Large intestine (tissue), 3 donors: ENCODE measurements at regions not wholly inside any gene's neighbourhood (a gene's known extent, or its start where the extent isn't known, plus 50 kb on each side); places are given as distances from the start of the nearest gene placed in this dataset.

Experiments
- DNase-seq, 2 donors: peaks; one replicate each; pipeline versions ENCODE4 v3.0.0 to v3.0.0-alpha.2; 2013
- H3K27ac ChIP-seq: one replicate; pipeline ENCODE4 v1.5.1; 2013; ENCODE audit warnings: low read length
- H3K27me3 ChIP-seq: 2 replicates; pipeline ENCODE4 v1.6.1; 2013; ENCODE audit warnings: low read length; ENCODE audit not compliant: control insufficient read depth, insufficient read depth
- H3K36me3 ChIP-seq: 2 replicates; pipeline ENCODE4 v1.6.1; 2013; ENCODE audit warnings: low read length; ENCODE audit not compliant: control insufficient read depth, insufficient read depth
- H3K4me1 ChIP-seq: one replicate; pipeline ENCODE4 v1.6.1; 2013; ENCODE audit warnings: low read length; ENCODE audit not compliant: control insufficient read depth, insufficient read depth
- H3K4me3 ChIP-seq: one replicate; pipeline ENCODE4 v1.5.1; 2013; ENCODE audit warnings: low read length
- H3K9me3 ChIP-seq: one replicate; pipeline ENCODE4 v1.6.1; 2013; ENCODE audit warnings: mild to moderate bottlenecking, low read depth, low read length, moderate library complexity; ENCODE audit not compliant: control insufficient read depth
- WGBS: methylation state at CpG from one replicate; pipeline ENCODE4 v1.1.5; 2013; ENCODE audit warnings: low lambda C conversion rate; ENCODE audit not compliant: insufficient coverage; 5-methylcytosine and 5-hydroxymethylcytosine counted together

GRCh38 chr4:43843501-43843900 is 605.1 kb downstream of the KCTD8 start:
- H3K4me3 ChIP-seq, result no peak overlapping the region
- peaks cover 7% of the 10 kb centered on the region for H3K9me3 ChIP-seq
- H3K27ac ChIP-seq, result no peak overlapping the region
- no peak for DNase-seq
- H3K36me3 ChIP-seq, result no peaks in the 10 kb centered on the region
- H3K27me3 ChIP-seq, result no peaks in the 10 kb centered on the region
- no peaks in the 10 kb centered on the region for H3K4me1 ChIP-seq
- no CpG with 5 or more reads among the region's 1 CpG for WGBS

- Histone ChIP-seq H3K27me3 (no peaks in the 10 kb centered on the region), H3K36me3 (no peaks in the 10 kb centered on the region), H3K4me3 (no peak overlapping the region), H3K27ac (no peak overlapping the region), H3K4me1 (no peaks in the 10 kb centered on the region), H3K9me3 (peaks cover 7% of the 10 kb centered on the region)
- no CpG with 5 or more reads among the region's 22 CpGs for WGBS
- no peak for DNase-seq
Observed at GRCh38 chr4:43846111-43846587, 602.5 kb downstream of the KCTD8 start.

- no peaks in the 10 kb centered on the region for H3K4me1 ChIP-seq
- WGBS, result 40% methylated on average over 1 of the region's 7 CpGs
- no peak overlapping the region for H3K4me3 ChIP-seq
- no peak overlapping the region for H3K27ac ChIP-seq
- no peaks in the 10 kb centered on the region for H3K27me3 ChIP-seq
- H3K9me3 ChIP-seq, result no peaks in the 10 kb centered on the region
- no peaks in the 10 kb centered on the region for H3K36me3 ChIP-seq
- DNase-seq, result no peak
Observed at GRCh38 chr4:43853565-43854264, 594.9 kb downstream of the KCTD8 start.

GRCh38 chr4:43855283-43855682 is 593.3 kb downstream of the KCTD8 start:
- no peak for DNase-seq
- 48% methylated on average over 2 of the region's 2 CpGs for WGBS
- H3K4me3 ChIP-seq, result no peak overlapping the region
- H3K4me1 ChIP-seq, result no peaks in the 10 kb centered on the region
- no peaks in the 10 kb centered on the region for H3K27me3 ChIP-seq
- no peaks in the 10 kb centered on the region for H3K9me3 ChIP-seq
- H3K36me3 ChIP-seq, result no peaks in the 10 kb centered on the region
- no peak overlapping the region for H3K27ac ChIP-seq

- no peak overlapping the region for H3K27ac ChIP-seq
- no peaks in the 10 kb centered on the region for H3K27me3 ChIP-seq
- H3K36me3 ChIP-seq, result no peaks in the 10 kb centered on the region
- no peaks in the 10 kb centered on the region for H3K9me3 ChIP-seq
- no peaks in the 10 kb centered on the region for H3K4me1 ChIP-seq
- no peak overlapping the region for H3K4me3 ChIP-seq
- 100% methylated on average over 2 of the region's 5 CpGs for WGBS
- no peak for DNase-seq
Observed at GRCh38 chr4:43864616-43865146, 583.9 kb downstream of the KCTD8 start.

- Histone ChIP-seq H3K4me3 (no peak overlapping the region), H3K27ac (no peak overlapping the region), H3K9me3 (no peaks in the 10 kb centered on the region), H3K27me3 (no peaks in the 10 kb centered on the region), H3K4me1 (no peaks in the 10 kb centered on the region), H3K36me3 (no peaks in the 10 kb centered on the region)
- 83% methylated on average over 1 of the region's 2 CpGs for WGBS
- no peak for DNase-seq
Observed at GRCh38 chr4:43867908-43868307, 580.7 kb downstream of the KCTD8 start.

GRCh38 chr4:43875655-43876054 is 573.0 kb downstream of the KCTD8 start:
- H3K9me3 ChIP-seq, result no peaks in the 10 kb centered on the region
- H3K4me1 ChIP-seq, result no peaks in the 10 kb centered on the region
- DNase-seq, result no peak
- H3K27me3 ChIP-seq, result no peaks in the 10 kb centered on the region
- no peak overlapping the region for H3K27ac ChIP-seq
- 83% methylated on average over 1 of the region's 4 CpGs for WGBS
- H3K4me3 ChIP-seq, result no peak overlapping the region
- H3K36me3 ChIP-seq, result no peaks in the 10 kb centered on the region

- Histone ChIP-seq H3K27me3 (no peaks in the 10 kb centered on the region), H3K4me3 (no peak overlapping the region), H3K9me3 (no peaks in the 10 kb centered on the region), H3K27ac (no peak overlapping the region), H3K4me1 (no peaks in the 10 kb centered on the region), H3K36me3 (no peaks in the 10 kb centered on the region)
- no peak for DNase-seq
- WGBS, result no CpG with 5 or more reads among the region's 1 CpG
Observed at GRCh38 chr4:43882470-43882869, 566.1 kb downstream of the KCTD8 start.

- Histone ChIP-seq H3K4me3 (no peak overlapping the region), H3K27ac (no peak overlapping the region), H3K9me3 (no peaks in the 10 kb centered on the region), H3K27me3 (no peaks in the 10 kb centered on the region), H3K36me3 (no peaks in the 10 kb centered on the region), H3K4me1 (no peaks in the 10 kb centered on the region)
- no CpG with 5 or more reads among the region's 3 CpGs for WGBS
- no peak for DNase-seq
Observed at GRCh38 chr4:43886196-43886595, 562.4 kb downstream of the KCTD8 start.

- no peaks in the 10 kb centered on the region for H3K27me3 ChIP-seq
- no peaks in the 10 kb centered on the region for H3K4me1 ChIP-seq
- H3K9me3 ChIP-seq, result no peaks in the 10 kb centered on the region
- 100% methylated on average over 1 of the region's 15 CpGs for whole genome bisulfite sequencing
- no peak overlapping the region for H3K4me3 ChIP-seq
- DNase-seq, result no peak
- H3K36me3 ChIP-seq, result no peaks in the 10 kb centered on the region
- H3K27ac ChIP-seq, result no peak overlapping the region
Observed at GRCh38 chr4:43898836-43899235, 549.8 kb downstream of the KCTD8 start.

GRCh38 chr4:43903456-43903855 is 545.2 kb downstream of the KCTD8 start:
- WGBS, result 80% methylated on average over 1 of the region's 4 CpGs
- Histone ChIP-seq H3K36me3 (no peaks in the 10 kb centered on the region), H3K27ac (no peak overlapping the region), H3K4me3 (no peak overlapping the region), H3K9me3 (no peaks in the 10 kb centered on the region), H3K4me1 (no peaks in the 10 kb centered on the region), H3K27me3 (no peaks in the 10 kb centered on the region)
- no peak for DNase-seq
